Heart left ventricle (tissue), 16 donors: ENCODE measurements at regions not wholly inside any gene's neighbourhood (a gene's known extent, or its start where the extent isn't known, plus 50 kb on each side); places are given as distances from the start of the nearest gene placed in this dataset.

Experiments used
- ATAC-seq, 4 donors: fragments of 200-7000 bp; cut with Tn5 transposase; one replicate each; pipeline ENCODE4 v1.9.1; 2020 to 2022; ENCODE audit warnings: moderate library complexity in 4 of 4, mild to moderate bottlenecking in 3 of 4, moderate number of reproducible peaks in 1 of 4
- DNase-seq, 5 donors: peaks; one replicate each; pipeline ENCODE4 v3.0.0-alpha.2; 2020
- H3K27ac ChIP-seq, 12 donors: fragments of 200-600 bp; sonication (generic) in 4 of 12; one replicate each; pipeline versions ENCODE4 v1.5.0 to v1.8.0; 2016 to 2022; ENCODE audit warnings: mild to moderate bottlenecking in 2 of 12
- H3K27me3 ChIP-seq, 9 donors: fragments of 200-600 bp; sonication (generic) in 2 of 9; one replicate each; pipeline versions ENCODE4 v1.5.1 to v1.8.0; 2016 to 2022; ENCODE audit warnings: mild to moderate bottlenecking in 3 of 9
- H3K36me3 ChIP-seq, 9 donors: fragments of 200-600 bp; sonication (generic) in 2 of 9; one replicate each; pipeline versions ENCODE4 v1.5.0 to v1.8.0; 2018 to 2022; ENCODE audit warnings: mild to moderate bottlenecking in 2 of 9
- H3K4me1 ChIP-seq, 12 donors: fragments of 200-600 bp; sonication (generic) in 4 of 12; one replicate each; pipeline versions ENCODE4 v1.5.0 to v1.8.0; 2016 to 2022; ENCODE audit warnings: mild to moderate bottlenecking in 3 of 12
- H3K4me3 ChIP-seq, 12 donors: fragments of 200-600 bp; sonication (generic) in 4 of 12; one replicate each; pipeline versions ENCODE4 v1.5.0 to v1.8.0; 2017 to 2022; ENCODE audit warnings: mild to moderate bottlenecking in 9 of 12, moderate library complexity in 4 of 12
- H3K9me3 ChIP-seq, 12 donors: fragments of 200-600 bp; sonication (generic) in 4 of 12; one replicate each; pipeline versions ENCODE4 v1.5.0 to v1.8.0; 2016 to 2022; ENCODE audit warnings: mild to moderate bottlenecking in 1 of 12
- POLR2A ChIP-seq, 2 donors: fragments of 450-650 bp; IDR thresholded peaks; one replicate each; pipeline ENCODE4 v1.6.1; 2017; ENCODE audit warnings: antibody characterized with exemption in 2 of 2, mild to moderate bottlenecking in 2 of 2, moderate library complexity in 2 of 2
- WGBS, 4 donors: extraction: QIAGEN DNeasy Blood & Tissue Kit in 2 of 4; methylation state at CpG; one replicate each; pipeline versions ENCODE4 v1.1.5 to v1.1.7; 2013 to 2018; 5-methylcytosine and 5-hydroxymethylcytosine counted together
- intact Hi-C, 10 donors: fragments of 100-400 bp; cut with DNase I; formaldehyde crosslinking; loops; one replicate each; pipeline versions ENCODE4 v1.11.1 to v1.14.2; 2022
- TF ChIP-seq, protein P1 (sequence below), 12 donors: fragments of 200-600 bp; sonication (generic) in 4 of 12; IDR thresholded peaks; one replicate each; pipeline versions ENCODE4 v1.5.0 to v1.8.0; 2018 to 2022; ENCODE audit warnings: antibody characterized with exemption in 12 of 12, mild to moderate bottlenecking in 5 of 12
- donor health status: ischemic (EF 13 %, LVEDD 7.1; RV severe dilation, severe dysfunction).
- donor health status: healthy with polysubstance abuse.
- donor health status: DM: no; HTN: yes; CAD: no.
- donor health status: DM: no; HTN: no; CAD: no.
- donor health status: ischemic (EF 25% LVEDD 6.9; RV normal size, moderate dysfunction).
- donor health status: ischemic (EF 25% LVEDD 5.7; RV mildly dilated, moderate dysfunction).
- donor health status: healthy.
- donor health status: DM: yes; HTN: yes; CAD: no.
- donor health status: ischemic (EF 35%, LVEDD 5.7; RV mildly dilated, moderate dysfunction).
- donor health status: nonischemic (EF 11% LVEDD 7.7; RV severe dilation, severe dysfunction).
- donor health status: DM: yes; HTN: yes; CAD: no.
- donor health status: PGD.
- donor health status: ischemic (EF 29% LVEDD 5.4; RV normal size, mild dysfunction).
- donor health status: nonischemic (EF 23%, LVEDD 6.1; RV moderate dilation, normal function).

DNA sequence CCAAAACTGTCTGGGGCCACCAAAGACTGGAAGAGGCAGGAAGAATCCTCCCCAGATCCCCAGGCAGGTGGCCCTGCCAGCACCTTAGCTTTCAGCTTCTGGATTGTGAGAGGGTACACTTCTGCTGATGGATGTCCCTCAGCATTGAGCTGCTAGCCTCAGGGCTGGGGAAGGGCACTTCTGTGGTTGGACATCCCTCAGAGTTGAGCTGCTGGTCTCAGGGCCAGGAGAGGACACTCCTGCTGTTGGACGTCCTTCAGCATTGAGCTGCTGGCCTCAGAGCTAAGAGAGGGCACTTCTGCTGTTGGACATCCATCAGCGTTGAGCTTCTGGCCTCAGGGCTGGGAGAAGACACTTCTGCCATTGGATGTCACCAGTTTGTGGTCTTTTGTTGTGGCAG, 83.8 kb upstream of the FCN1 start:
- DNase-seq = no peak
- peaks cover 0 to 24% (median 13%) of the 10 kb centered on the region in 12 donors for H3K9me3 ChIP-seq
- ATAC-seq = no peak
- H3K4me3 ChIP-seq = no peak overlapping the region
- H3K27ac ChIP-seq = no peak overlapping the region
- intact Hi-C loops = no loop called here
- no peak for TF ChIP-seq POLR2A (IDR thresholded peaks at IDR 0.05)
- TF ChIP-seq, protein P1, sequence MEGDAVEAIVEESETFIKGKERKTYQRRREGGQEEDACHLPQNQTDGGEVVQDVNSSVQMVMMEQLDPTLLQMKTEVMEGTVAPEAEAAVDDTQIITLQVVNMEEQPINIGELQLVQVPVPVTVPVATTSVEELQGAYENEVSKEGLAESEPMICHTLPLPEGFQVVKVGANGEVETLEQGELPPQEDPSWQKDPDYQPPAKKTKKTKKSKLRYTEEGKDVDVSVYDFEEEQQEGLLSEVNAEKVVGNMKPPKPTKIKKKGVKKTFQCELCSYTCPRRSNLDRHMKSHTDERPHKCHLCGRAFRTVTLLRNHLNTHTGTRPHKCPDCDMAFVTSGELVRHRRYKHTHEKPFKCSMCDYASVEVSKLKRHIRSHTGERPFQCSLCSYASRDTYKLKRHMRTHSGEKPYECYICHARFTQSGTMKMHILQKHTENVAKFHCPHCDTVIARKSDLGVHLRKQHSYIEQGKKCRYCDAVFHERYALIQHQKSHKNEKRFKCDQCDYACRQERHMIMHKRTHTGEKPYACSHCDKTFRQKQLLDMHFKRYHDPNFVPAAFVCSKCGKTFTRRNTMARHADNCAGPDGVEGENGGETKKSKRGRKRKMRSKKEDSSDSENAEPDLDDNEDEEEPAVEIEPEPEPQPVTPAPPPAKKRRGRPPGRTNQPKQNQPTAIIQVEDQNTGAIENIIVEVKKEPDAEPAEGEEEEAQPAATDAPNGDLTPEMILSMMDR (IDR thresholded peaks at IDR 0.05) = no peak
- peaks cover 0 to 4% (median 0%) of the 10 kb centered on the region in 9 donors for H3K27me3 ChIP-seq
- H3K36me3 ChIP-seq = no peaks in the 10 kb centered on the region
- 73 to 94% (median 84%) methylated on average over 2 of the region's 2 CpGs for WGBS, 4 donors
- H3K4me1 ChIP-seq = no peaks in the 10 kb centered on the region

DNA sequence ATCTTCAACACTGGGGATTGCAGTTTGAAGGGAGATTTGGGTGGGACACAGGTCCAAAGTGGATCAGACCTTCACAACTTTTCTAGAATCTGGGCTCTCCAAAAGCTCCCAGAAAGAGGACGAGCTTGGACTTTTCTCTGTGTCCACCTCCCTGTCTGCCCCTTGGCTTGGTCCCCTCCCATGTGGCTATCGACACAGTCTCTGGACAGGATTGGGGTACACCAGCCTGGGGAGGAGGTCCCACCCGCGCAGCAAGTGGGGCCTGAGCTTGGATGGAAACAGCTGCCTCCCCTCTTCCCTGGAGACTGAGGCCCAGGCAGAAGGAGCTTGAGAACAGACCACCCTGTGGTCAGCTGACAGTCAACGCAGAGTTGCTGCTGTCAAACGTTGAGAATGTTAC, 84.6 kb upstream of the FCN1 start:
- no peaks in the 10 kb centered on the region for H3K4me1 ChIP-seq
- no peak for ATAC-seq
- TF ChIP-seq, protein P1 (IDR thresholded peaks at IDR 0.05) = no peak
- no peak for TF ChIP-seq POLR2A (IDR thresholded peaks at IDR 0.05)
- no peak overlapping the region for H3K4me3 ChIP-seq
- H3K27ac ChIP-seq = no peak overlapping the region
- no peaks in the 10 kb centered on the region for H3K36me3 ChIP-seq
- 54 to 72% (median 56%) methylated on average over 4 to 6 of the region's 6 CpGs for WGBS, 4 donors
- DNase-seq = no peak
- peaks cover 0 to 4% (median 0%) of the 10 kb centered on the region in 9 donors for H3K27me3 ChIP-seq
- H3K9me3 ChIP-seq = peaks cover 0 to 24% (median 13%) of the 10 kb centered on the region in 12 donors
- intact Hi-C loops = no loop called here

DNA sequence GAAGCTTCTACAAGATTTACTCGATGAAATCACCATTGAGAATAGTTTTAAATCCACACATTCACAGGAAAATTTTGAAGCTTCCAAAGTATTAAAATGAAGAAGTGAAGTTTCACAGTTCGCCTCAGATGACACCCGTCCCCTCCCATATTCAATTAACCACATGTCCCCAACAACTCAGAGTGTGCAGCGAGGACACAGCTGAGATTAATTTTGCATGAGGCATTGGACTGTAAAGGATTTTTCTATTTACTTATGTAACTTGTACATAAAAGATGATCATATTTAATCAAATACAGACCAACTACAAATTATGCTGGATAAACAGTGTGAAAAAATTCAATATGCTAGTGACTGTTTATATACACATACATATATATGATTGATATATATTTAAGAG, 84.7 kb upstream of the OLFM1 start:
- DNase-seq (no peak), ATAC-seq (no peak)
- Histone ChIP-seq H3K4me1 (no peaks in the 10 kb centered on the region), H3K36me3 (no peaks in the 10 kb centered on the region), H3K9me3 (peaks cover 0 to 24% (median 13%) of the 10 kb centered on the region in 12 donors), H3K27me3 (peaks cover 0 to 4% (median 0%) of the 10 kb centered on the region in 9 donors), H3K4me3 (no peak overlapping the region), H3K27ac (no peak overlapping the region)
- intact Hi-C loops = no loop called here
- 59 to 69% (median 67%) methylated on average over 4 of the region's 4 CpGs for WGBS, 4 donors
- TF ChIP-seq, protein P1 (IDR thresholded peaks at IDR 0.05) = no peak
- TF ChIP-seq POLR2A (IDR thresholded peaks at IDR 0.05) = no peak

DNA sequence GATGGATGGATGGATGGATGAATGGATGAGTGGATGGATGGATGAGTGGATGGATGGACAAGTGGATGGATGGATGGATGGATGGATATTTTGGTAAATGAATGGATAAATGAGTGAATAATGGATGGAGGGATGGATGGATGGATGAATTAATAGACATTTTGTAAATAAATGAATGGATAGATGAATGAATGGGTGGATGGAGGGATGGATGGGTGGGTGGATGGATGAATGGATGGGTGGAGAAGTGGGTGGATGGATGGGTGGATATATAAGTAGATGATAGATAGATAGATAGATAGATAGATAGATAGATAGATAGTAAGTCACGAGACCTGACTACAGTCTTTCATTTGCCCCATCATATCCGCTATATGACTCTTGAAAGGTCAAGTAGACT, 82.7 kb upstream of the OLFM1 start:
- intact Hi-C loops = no loop called here

More for the DNA sequence above, 82.7 kb upstream of the OLFM1 start:
- 83 to 86% (median 84%) methylated on average over 2 of the region's 2 CpGs for WGBS, 4 donors
- ATAC-seq (no peak), DNase-seq (no peak)
- H3K9me3 ChIP-seq = peaks cover 0 to 19% (median 13%) of the 10 kb centered on the region in 12 donors
- no peaks in the 10 kb centered on the region for H3K4me1 ChIP-seq
- peaks cover 0 to 5% (median 0%) of the 10 kb centered on the region in 9 donors for H3K27me3 ChIP-seq
- no peaks in the 10 kb centered on the region for H3K36me3 ChIP-seq
- TF ChIP-seq, protein P1 (IDR thresholded peaks at IDR 0.05) = no peak
- no peak for TF ChIP-seq POLR2A (IDR thresholded peaks at IDR 0.05)
- no peak overlapping the region for H3K4me3 ChIP-seq
- H3K27ac ChIP-seq = no peak overlapping the region
